ENCODE measurements at regions not wholly inside any gene's neighbourhood (a gene's known extent, or its start where the extent isn't known, plus 50 kb on each side); places are given as distances from the start of the nearest gene placed in this dataset.

DNA sequence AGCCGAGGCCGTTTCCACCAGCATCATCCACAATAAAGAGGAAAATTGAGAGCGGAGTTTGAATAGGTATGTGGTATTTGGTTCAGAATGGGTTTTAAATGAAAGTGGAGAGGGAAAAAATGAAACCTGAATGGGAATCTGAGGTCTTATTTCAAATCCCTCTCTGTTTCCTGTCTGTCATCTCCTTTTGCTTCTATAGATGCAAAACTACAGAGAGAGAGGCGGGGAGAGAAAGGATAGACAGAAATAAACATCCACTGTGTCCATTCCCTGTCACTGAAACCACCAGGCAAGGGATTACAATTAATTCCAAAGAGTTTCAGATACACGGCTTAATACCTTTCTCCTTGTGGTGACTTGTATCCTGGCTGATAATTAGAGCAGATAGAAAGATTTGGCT is 102.3 kb downstream of the DAD1 start:
- DNase-seq (ENCODE audit: low spot score), result no peak
- H3K36me3 ChIP-seq (ENCODE audit: control insufficient read depth in 4 of 4, insufficient read depth in 3 of 4, low read depth in 1 of 4, low read length in 3 of 4), result no peaks in the 10 kb centered on the region
- no peaks in the 10 kb centered on the region for H3K4me1 ChIP-seq (ENCODE audit: control insufficient read depth in 4 of 4, insufficient read depth in 4 of 4, low read length in 3 of 4)
- no peak for TF ChIP-seq FOXA2 (IDR thresholded peaks at IDR 0.05)
- TF ChIP-seq NR2F2 (IDR thresholded peaks at IDR 0.05), result no peak
- no peak for TF ChIP-seq TAF1 (conservative IDR thresholded peaks at IDR 0.05)
- TF ChIP-seq, protein P1, sequence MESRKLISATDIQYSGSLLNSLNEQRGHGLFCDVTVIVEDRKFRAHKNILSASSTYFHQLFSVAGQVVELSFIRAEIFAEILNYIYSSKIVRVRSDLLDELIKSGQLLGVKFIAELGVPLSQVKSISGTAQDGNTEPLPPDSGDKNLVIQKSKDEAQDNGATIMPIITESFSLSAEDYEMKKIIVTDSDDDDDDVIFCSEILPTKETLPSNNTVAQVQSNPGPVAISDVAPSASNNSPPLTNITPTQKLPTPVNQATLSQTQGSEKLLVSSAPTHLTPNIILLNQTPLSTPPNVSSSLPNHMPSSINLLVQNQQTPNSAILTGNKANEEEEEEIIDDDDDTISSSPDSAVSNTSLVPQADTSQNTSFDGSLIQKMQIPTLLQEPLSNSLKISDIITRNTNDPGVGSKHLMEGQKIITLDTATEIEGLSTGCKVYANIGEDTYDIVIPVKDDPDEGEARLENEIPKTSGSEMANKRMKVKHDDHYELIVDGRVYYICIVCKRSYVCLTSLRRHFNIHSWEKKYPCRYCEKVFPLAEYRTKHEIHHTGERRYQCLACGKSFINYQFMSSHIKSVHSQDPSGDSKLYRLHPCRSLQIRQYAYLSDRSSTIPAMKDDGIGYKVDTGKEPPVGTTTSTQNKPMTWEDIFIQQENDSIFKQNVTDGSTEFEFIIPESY (IDR thresholded peaks at IDR 0.05), result no peak
- no peak for TF ChIP-seq RXRA (IDR thresholded peaks at IDR 0.05)
- H3K4me3 ChIP-seq (ENCODE audit: low read depth in 1 of 3, low read length in 3 of 3), result no peak overlapping the region
- H3K9ac ChIP-seq (ENCODE audit: low read depth in 1 of 2, low read length in 2 of 2), result no peak overlapping the region
- no peaks in the 10 kb centered on the region for H3K9me3 ChIP-seq (ENCODE audit: control insufficient read depth in 4 of 4, low read length in 3 of 4)
- WGBS, result 82% methylated on average over 5 of the region's 5 CpGs
- H3K27me3 ChIP-seq (ENCODE audit: control insufficient read depth in 4 of 4, insufficient read depth in 4 of 4, low read length in 3 of 4), result peaks cover 0 to 10% (median 1%) of the 10 kb centered on the region in 4 donors
- H3K27ac ChIP-seq (ENCODE audit: low read depth in 1 of 2, low read length in 2 of 2), result no peak overlapping the region

DNA sequence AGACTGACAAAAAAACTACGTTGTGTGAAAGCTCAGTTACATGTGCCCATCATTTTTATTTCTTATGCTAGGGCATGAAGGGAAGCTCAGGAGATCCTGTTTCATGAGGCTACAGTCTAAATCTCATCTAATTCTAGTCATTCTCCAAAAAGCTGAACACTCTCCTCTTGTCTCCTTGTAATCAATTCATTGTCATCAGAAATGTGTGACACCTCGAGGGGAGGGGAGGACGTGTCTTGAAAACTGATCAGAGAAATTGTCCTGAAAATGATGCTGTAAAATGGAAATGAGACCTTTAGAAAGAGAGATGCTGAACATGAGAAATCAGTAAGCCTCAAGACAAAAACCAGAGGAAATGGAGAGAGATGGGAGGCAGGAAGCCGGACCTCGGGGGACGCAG is 103.4 kb downstream of the DAD1 start:
- Histone ChIP-seq H3K4me1 (ENCODE audit: control insufficient read depth in 4 of 4, insufficient read depth in 4 of 4, low read length in 3 of 4) (no peaks in the 10 kb centered on the region), H3K27me3 (ENCODE audit: control insufficient read depth in 4 of 4, insufficient read depth in 4 of 4, low read length in 3 of 4) (peaks cover 0 to 10% (median 1%) of the 10 kb centered on the region in 4 donors), H3K9ac (ENCODE audit: low read depth in 1 of 2, low read length in 2 of 2) (no peak overlapping the region), H3K4me3 (ENCODE audit: low read depth in 1 of 3, low read length in 3 of 3) (no peak overlapping the region), H3K36me3 (ENCODE audit: control insufficient read depth in 4 of 4, insufficient read depth in 3 of 4, low read depth in 1 of 4, low read length in 3 of 4) (no peaks in the 10 kb centered on the region), H3K9me3 (ENCODE audit: control insufficient read depth in 4 of 4, low read length in 3 of 4) (no peaks in the 10 kb centered on the region), H3K27ac (ENCODE audit: low read depth in 1 of 2, low read length in 2 of 2) (no peak overlapping the region)
- DNase-seq (ENCODE audit: low spot score), result no peak
- WGBS, result 78% methylated on average over 6 of the region's 6 CpGs
- TF ChIP-seq SP1 (IDR thresholded peaks at IDR 0.05), result no peak

DNA sequence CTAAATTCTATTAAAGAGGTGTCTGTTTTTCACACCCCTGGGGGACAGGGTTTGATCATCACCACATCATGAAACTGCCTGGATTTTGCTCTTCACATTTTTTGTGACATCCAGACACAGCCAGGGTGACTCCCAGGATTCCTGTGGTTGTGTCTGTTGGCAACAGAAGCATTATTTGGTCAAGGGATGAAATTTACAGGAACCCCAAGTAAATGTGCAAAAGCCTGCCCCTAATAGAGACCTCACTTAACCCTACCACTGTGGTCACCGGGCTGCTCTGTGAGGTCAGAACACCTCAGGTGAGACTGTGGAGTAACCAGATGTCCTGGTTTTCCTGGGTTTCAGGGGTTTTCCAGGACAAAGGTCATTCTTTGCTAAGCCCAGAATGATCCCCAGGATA is 103.8 kb downstream of the DAD1 start:
- Histone ChIP-seq H3K27ac (ENCODE audit: low read depth in 1 of 2, low read length in 2 of 2) (no peak overlapping the region), H3K4me3 (ENCODE audit: low read depth in 1 of 3, low read length in 3 of 3) (no peak overlapping the region), H3K4me1 (ENCODE audit: control insufficient read depth in 4 of 4, insufficient read depth in 4 of 4, low read length in 3 of 4) (no peaks in the 10 kb centered on the region), H3K9ac (ENCODE audit: low read depth in 1 of 2, low read length in 2 of 2) (no peak overlapping the region), H3K27me3 (ENCODE audit: control insufficient read depth in 4 of 4, insufficient read depth in 4 of 4, low read length in 3 of 4) (peaks cover 0 to 10% (median 1%) of the 10 kb centered on the region in 4 donors), H3K36me3 (ENCODE audit: control insufficient read depth in 4 of 4, insufficient read depth in 3 of 4, low read depth in 1 of 4, low read length in 3 of 4) (no peaks in the 10 kb centered on the region), H3K9me3 (ENCODE audit: control insufficient read depth in 4 of 4, low read length in 3 of 4) (no peaks in the 10 kb centered on the region)
- TF ChIP-seq SP1 (IDR thresholded peaks at IDR 0.05) (no peak), JUND (IDR thresholded peaks at IDR 0.05) (no peak), FOXA2 (IDR thresholded peaks at IDR 0.05) (no peak), EGR1 (IDR thresholded peaks at IDR 0.05; ENCODE audit: low read depth in 2 of 2) (no peak)
- TF ChIP-seq, protein P2, sequence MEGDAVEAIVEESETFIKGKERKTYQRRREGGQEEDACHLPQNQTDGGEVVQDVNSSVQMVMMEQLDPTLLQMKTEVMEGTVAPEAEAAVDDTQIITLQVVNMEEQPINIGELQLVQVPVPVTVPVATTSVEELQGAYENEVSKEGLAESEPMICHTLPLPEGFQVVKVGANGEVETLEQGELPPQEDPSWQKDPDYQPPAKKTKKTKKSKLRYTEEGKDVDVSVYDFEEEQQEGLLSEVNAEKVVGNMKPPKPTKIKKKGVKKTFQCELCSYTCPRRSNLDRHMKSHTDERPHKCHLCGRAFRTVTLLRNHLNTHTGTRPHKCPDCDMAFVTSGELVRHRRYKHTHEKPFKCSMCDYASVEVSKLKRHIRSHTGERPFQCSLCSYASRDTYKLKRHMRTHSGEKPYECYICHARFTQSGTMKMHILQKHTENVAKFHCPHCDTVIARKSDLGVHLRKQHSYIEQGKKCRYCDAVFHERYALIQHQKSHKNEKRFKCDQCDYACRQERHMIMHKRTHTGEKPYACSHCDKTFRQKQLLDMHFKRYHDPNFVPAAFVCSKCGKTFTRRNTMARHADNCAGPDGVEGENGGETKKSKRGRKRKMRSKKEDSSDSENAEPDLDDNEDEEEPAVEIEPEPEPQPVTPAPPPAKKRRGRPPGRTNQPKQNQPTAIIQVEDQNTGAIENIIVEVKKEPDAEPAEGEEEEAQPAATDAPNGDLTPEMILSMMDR (IDR thresholded peaks at IDR 0.05; ENCODE audit: low read depth, low read length, missing input control), result no peak
- TF ChIP-seq, protein P1 (IDR thresholded peaks at IDR 0.05), result no peak
- DNase-seq (ENCODE audit: low spot score), result no peak
- 41% methylated on average over 1 of the region's 1 CpG for WGBS

Measured in liver (tissue), 8 donors.